ENCODE measurements at regions not wholly inside any gene's neighbourhood (a gene's known extent, or its start where the extent isn't known, plus 50 kb on each side); places are given as distances from the start of the nearest gene placed in this dataset.

- DNase-seq: peak; percentile 69
- no peak overlapping the region for H3K23ac ChIP-seq (ENCODE audit: insufficient read length, low read depth, low read length)
- H3K23me2 ChIP-seq (ENCODE audit: insufficient read length, low read depth, low read length, poor library complexity, severe bottlenecking): no peaks in the 10 kb centered on the region
- Mint-ChIP-seq H3K4me1 (peaks cover 8 to 10% of the 10 kb centered on the region in 2 experiments), H3K4me3 (no peak overlapping the region), H3K27ac (no peak overlapping the region), H3K36me3 (ENCODE audit: insufficient read depth in 1 of 3, low read depth in 3 of 3) (no peaks in the 10 kb centered on the region), H3K27me3 (ENCODE audit: low read depth) (peaks cover 10% of the 10 kb centered on the region), H3K9me3 (no peaks in the 10 kb centered on the region)
- no peak overlapping the region for H4K5ac ChIP-seq (ENCODE audit: insufficient read length, low read depth, low read length)
- H3K27ac ChIP-seq (ENCODE audit: insufficient read length, low read depth, low read length): no peak overlapping the region
- no peak overlapping the region for H2BK12ac ChIP-seq (ENCODE audit: insufficient read length, low read depth, low read length)
- no peak overlapping the region for H4K91ac ChIP-seq (ENCODE audit: insufficient read length, low read depth, low read length)
- H3K14ac ChIP-seq (ENCODE audit: insufficient read depth, low read length): no peak overlapping the region
- no peaks in the 10 kb centered on the region for H3K9me3 ChIP-seq (ENCODE audit: control insufficient read depth, low read depth, low read length)
- H2BK15ac ChIP-seq (ENCODE audit: low read depth, low read length): no peak overlapping the region
- H3K4me2 ChIP-seq (ENCODE audit: insufficient read depth, insufficient read length, low read length): no peak overlapping the region
- no peaks in the 10 kb centered on the region for H3K27me3 ChIP-seq (ENCODE audit: insufficient read depth, low read length)
- H3K4me1 ChIP-seq (ENCODE audit: insufficient read depth, low read length): no peaks in the 10 kb centered on the region; the same call in 1 of the 2 replicates
- no CpG with 5 or more reads among the region's 45 CpGs for WGBS (ENCODE audit: extremely low coverage, insufficient read length, low lambda C conversion rate)
- H3K4ac ChIP-seq (ENCODE audit: low read depth, low read length): no peak overlapping the region
- H3K9ac ChIP-seq (ENCODE audit: extremely low read depth, insufficient read length, low read length): no peak overlapping the region
- H4K20me1 ChIP-seq (ENCODE audit: control insufficient read depth, insufficient read depth, insufficient read length): no peaks in the 10 kb centered on the region
- H3K79me2 ChIP-seq (ENCODE audit: insufficient read depth, low read length): no peaks in the 10 kb centered on the region
- TF ChIP-seq CTCF (conservative IDR thresholded peaks at IDR 0.05): no peak
- no peak overlapping the region for H4K8ac ChIP-seq (replicated peaks; ENCODE audit: insufficient read length, low read depth, low read length)
- no peak overlapping the region for H2BK20ac ChIP-seq (ENCODE audit: low read depth, low read length, poor library complexity, severe bottlenecking)
- H2AK5ac ChIP-seq (ENCODE audit: insufficient read length, low read length): no peak overlapping the region
- H3T11ph ChIP-seq (ENCODE audit: low read length): no peak overlapping the region
- no peak overlapping the region for H3K18ac ChIP-seq (ENCODE audit: insufficient read length, low read depth, low read length)
- H2BK5ac ChIP-seq (ENCODE audit: insufficient read length, low read length): no peak overlapping the region
- no peaks in the 10 kb centered on the region for H3K79me1 ChIP-seq (ENCODE audit: insufficient read depth, low read depth, low read length, poor library complexity, severe bottlenecking)
- H2AFZ ChIP-seq (ENCODE audit: low read length): no peak overlapping the region
- no peak overlapping the region for H3K56ac ChIP-seq (ENCODE audit: insufficient read length, low read depth, low read length)
- H2BK120ac ChIP-seq (ENCODE audit: low read depth, low read length, poor library complexity, severe bottlenecking): no peak overlapping the region
Observed at GRCh38 chr14:94864387-94865195, 94.7 kb upstream of the GSC start.

Data from H9 (cell line).